Breast epithelium (tissue), 3 donors: ENCODE measurements at regions not wholly inside any gene's neighbourhood (a gene's known extent, or its start where the extent isn't known, plus 50 kb on each side); places are given as distances from the start of the nearest gene placed in this dataset.

ENCODE experiments used
- POLR2AphosphoS5 ChIP-seq, 3 donors: sonication (generic); formaldehyde crosslinking; IDR thresholded peaks; one replicate each; pipeline ENCODE4 v1.6.1; 2017; ENCODE audit warnings: antibody characterized with exemption in 3 of 3
- TF ChIP-seq, protein P1 (sequence below), 3 donors: fragments of 450-650 bp; IDR thresholded peaks; one replicate each; pipeline ENCODE4 v1.5.1; 2016 to 2017; ENCODE audit warnings: antibody characterized with exemption in 3 of 3, mild to moderate bottlenecking in 3 of 3, moderate library complexity in 3 of 3

- TF ChIP-seq, protein P1, sequence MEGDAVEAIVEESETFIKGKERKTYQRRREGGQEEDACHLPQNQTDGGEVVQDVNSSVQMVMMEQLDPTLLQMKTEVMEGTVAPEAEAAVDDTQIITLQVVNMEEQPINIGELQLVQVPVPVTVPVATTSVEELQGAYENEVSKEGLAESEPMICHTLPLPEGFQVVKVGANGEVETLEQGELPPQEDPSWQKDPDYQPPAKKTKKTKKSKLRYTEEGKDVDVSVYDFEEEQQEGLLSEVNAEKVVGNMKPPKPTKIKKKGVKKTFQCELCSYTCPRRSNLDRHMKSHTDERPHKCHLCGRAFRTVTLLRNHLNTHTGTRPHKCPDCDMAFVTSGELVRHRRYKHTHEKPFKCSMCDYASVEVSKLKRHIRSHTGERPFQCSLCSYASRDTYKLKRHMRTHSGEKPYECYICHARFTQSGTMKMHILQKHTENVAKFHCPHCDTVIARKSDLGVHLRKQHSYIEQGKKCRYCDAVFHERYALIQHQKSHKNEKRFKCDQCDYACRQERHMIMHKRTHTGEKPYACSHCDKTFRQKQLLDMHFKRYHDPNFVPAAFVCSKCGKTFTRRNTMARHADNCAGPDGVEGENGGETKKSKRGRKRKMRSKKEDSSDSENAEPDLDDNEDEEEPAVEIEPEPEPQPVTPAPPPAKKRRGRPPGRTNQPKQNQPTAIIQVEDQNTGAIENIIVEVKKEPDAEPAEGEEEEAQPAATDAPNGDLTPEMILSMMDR (IDR thresholded peaks at IDR 0.05): no peak
- no peak for TF ChIP-seq POLR2AphosphoS5 (IDR thresholded peaks at IDR 0.05)
These were observed 62.9 kb upstream of the ADRA2C start for GRCh38 chr4:3703343-3703676.
